ENCODE measurements at regions not wholly inside any gene's neighbourhood (a gene's known extent, or its start where the extent isn't known, plus 50 kb on each side); places are given as distances from the start of the nearest gene placed in this dataset.

- TF ChIP-seq, protein P1, sequence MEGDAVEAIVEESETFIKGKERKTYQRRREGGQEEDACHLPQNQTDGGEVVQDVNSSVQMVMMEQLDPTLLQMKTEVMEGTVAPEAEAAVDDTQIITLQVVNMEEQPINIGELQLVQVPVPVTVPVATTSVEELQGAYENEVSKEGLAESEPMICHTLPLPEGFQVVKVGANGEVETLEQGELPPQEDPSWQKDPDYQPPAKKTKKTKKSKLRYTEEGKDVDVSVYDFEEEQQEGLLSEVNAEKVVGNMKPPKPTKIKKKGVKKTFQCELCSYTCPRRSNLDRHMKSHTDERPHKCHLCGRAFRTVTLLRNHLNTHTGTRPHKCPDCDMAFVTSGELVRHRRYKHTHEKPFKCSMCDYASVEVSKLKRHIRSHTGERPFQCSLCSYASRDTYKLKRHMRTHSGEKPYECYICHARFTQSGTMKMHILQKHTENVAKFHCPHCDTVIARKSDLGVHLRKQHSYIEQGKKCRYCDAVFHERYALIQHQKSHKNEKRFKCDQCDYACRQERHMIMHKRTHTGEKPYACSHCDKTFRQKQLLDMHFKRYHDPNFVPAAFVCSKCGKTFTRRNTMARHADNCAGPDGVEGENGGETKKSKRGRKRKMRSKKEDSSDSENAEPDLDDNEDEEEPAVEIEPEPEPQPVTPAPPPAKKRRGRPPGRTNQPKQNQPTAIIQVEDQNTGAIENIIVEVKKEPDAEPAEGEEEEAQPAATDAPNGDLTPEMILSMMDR (IDR thresholded peaks at IDR 0.05; ENCODE audit: unreplicated experiment) = no peak
- Mint-ChIP-seq H3K9me3 (ENCODE audit: low read depth, unreplicated experiment) (no peaks in the 10 kb centered on the region), H3K27ac (ENCODE audit: unreplicated experiment) (no peak overlapping the region), H3K4me3 (ENCODE audit: low read depth, unreplicated experiment) (no peak overlapping the region), H3K36me3 (ENCODE audit: insufficient read depth, unreplicated experiment) (peaks cover 4% of the 10 kb centered on the region), H3K27me3 (ENCODE audit: unreplicated experiment) (peaks cover 23% of the 10 kb centered on the region), H3K4me1 (ENCODE audit: low read depth, unreplicated experiment) (no peaks in the 10 kb centered on the region)
- BruUV-seq (replicated peaks) = no TSS peak
- DNase-seq = no peak
- intact Hi-C loops (cut with micrococcal nuclease; ENCODE audit: unreplicated experiment) = no loop called here
- CTCF ChIA-PET = no interaction called here
Observed at GRCh38 chr7:156073366-156074052, 261.2 kb upstream of the SHH start.

- H3K4me3 Mint-ChIP-seq (ENCODE audit: low read depth, unreplicated experiment) = no peak overlapping the region
- peaks cover 4% of the 10 kb centered on the region for H3K36me3 Mint-ChIP-seq (ENCODE audit: insufficient read depth, unreplicated experiment)
- no peaks in the 10 kb centered on the region for H3K9me3 Mint-ChIP-seq (ENCODE audit: low read depth, unreplicated experiment)
- no TSS peak for BruUV-seq (replicated peaks)
- intact Hi-C loops (cut with micrococcal nuclease; ENCODE audit: unreplicated experiment) = no loop called here
- TF ChIP-seq, protein P1 (IDR thresholded peaks at IDR 0.05; ENCODE audit: unreplicated experiment) = no peak
- H3K27ac Mint-ChIP-seq (ENCODE audit: unreplicated experiment) = no peak overlapping the region
- H3K27me3 Mint-ChIP-seq (ENCODE audit: unreplicated experiment) = peaks cover 41% of the 10 kb centered on the region
- DNase-seq = no peak
- CTCF ChIA-PET = no interaction called here
- H3K4me1 Mint-ChIP-seq (ENCODE audit: low read depth, unreplicated experiment) = no peaks in the 10 kb centered on the region
Observed at GRCh38 chr7:156071612-156072011, 259.3 kb upstream of the SHH start.

- H3K27me3 Mint-ChIP-seq (ENCODE audit: unreplicated experiment) = peaks cover 41% of the 10 kb centered on the region
- H3K4me3 Mint-ChIP-seq (ENCODE audit: low read depth, unreplicated experiment) = no peak overlapping the region
- intact Hi-C loops (cut with micrococcal nuclease; ENCODE audit: unreplicated experiment) = no loop called here
- CTCF ChIA-PET = no interaction called here
- TF ChIP-seq, protein P1 (IDR thresholded peaks at IDR 0.05; ENCODE audit: unreplicated experiment) = no peak
- H3K9me3 Mint-ChIP-seq (ENCODE audit: low read depth, unreplicated experiment) = peaks cover 3% of the 10 kb centered on the region
- DNase-seq = no peak
- no TSS peak for BruUV-seq (replicated peaks)
- H3K27ac Mint-ChIP-seq (ENCODE audit: unreplicated experiment) = no peak overlapping the region
- peaks cover 9% of the 10 kb centered on the region for H3K4me1 Mint-ChIP-seq (ENCODE audit: low read depth, unreplicated experiment)
- peaks cover 4% of the 10 kb centered on the region for H3K36me3 Mint-ChIP-seq (ENCODE audit: insufficient read depth, unreplicated experiment)
Observed at GRCh38 chr7:156069891-156070290, 257.6 kb upstream of the SHH start.

GRCh38 chr7:156067156-156067555 is 254.9 kb upstream of the SHH start:
- no TSS peak for BruUV-seq (replicated peaks)
- Mint-ChIP-seq H3K4me1 (ENCODE audit: low read depth, unreplicated experiment) (peaks cover 15% of the 10 kb centered on the region), H3K27ac (ENCODE audit: unreplicated experiment) (no peak overlapping the region), H3K9me3 (ENCODE audit: low read depth, unreplicated experiment) (peaks cover 3% of the 10 kb centered on the region), H3K27me3 (ENCODE audit: unreplicated experiment) (peaks cover 47% of the 10 kb centered on the region), H3K4me3 (ENCODE audit: low read depth, unreplicated experiment) (no peak overlapping the region), H3K36me3 (ENCODE audit: insufficient read depth, unreplicated experiment) (peaks cover 4% of the 10 kb centered on the region)
- CTCF ChIA-PET = no interaction called here
- intact Hi-C loops (cut with micrococcal nuclease; ENCODE audit: unreplicated experiment) = loop anchor here (1.0 kb wide), 1 partner anchor 14 kb away; no protein-coding TSS in a partner anchor
- DNase-seq = no peak
- TF ChIP-seq, protein P1 (IDR thresholded peaks at IDR 0.05; ENCODE audit: unreplicated experiment) = no peak
